ENCODE measurements at regions not wholly inside any gene's neighbourhood (a gene's known extent, or its start where the extent isn't known, plus 50 kb on each side); places are given as distances from the start of the nearest gene placed in this dataset.

DNA sequence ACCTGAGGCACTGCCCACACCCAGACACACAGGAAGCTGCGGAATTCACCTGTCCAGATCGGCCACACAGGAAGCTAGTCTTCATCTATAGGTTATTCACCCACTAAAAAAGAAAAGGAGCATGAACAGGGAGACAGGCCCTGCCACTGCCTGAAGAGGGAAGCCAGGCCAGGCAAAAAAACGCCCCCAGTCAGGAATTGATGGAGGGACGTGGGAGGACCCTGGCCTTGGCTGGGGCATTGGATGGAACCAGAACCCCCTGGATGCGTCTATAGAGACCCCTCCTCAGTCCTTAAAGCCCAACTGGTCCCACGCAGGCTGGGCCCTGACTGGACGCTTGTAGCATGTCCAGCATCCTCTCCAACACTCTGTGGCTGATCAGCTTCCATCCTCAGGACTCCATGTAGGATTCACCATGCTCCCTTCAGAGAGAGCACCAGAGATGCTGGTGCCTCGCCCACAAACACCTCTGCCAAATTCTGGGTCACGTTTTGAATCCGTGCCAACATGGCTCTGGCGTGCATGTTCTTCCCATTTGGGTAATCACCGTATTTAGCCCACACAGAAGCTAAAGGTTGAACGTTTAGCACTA is 259.3 kb upstream of the TCERG1L start:
- TF ChIP-seq SMARCA5 (IDR thresholded peaks at IDR 0.05) (no peak), BMI1 (IDR thresholded peaks at IDR 0.05; ENCODE audit: borderline replicate concordance) (no peak), RUNX3 (IDR thresholded peaks at IDR 0.05; ENCODE audit: low read length) (no peak), RBBP5 (conservative IDR thresholded peaks at IDR 0.05) (no peak), ASH2L (IDR thresholded peaks at IDR 0.05; ENCODE audit: borderline replicate concordance, low read depth) (no peak)
- TF ChIP-seq, protein P1, sequence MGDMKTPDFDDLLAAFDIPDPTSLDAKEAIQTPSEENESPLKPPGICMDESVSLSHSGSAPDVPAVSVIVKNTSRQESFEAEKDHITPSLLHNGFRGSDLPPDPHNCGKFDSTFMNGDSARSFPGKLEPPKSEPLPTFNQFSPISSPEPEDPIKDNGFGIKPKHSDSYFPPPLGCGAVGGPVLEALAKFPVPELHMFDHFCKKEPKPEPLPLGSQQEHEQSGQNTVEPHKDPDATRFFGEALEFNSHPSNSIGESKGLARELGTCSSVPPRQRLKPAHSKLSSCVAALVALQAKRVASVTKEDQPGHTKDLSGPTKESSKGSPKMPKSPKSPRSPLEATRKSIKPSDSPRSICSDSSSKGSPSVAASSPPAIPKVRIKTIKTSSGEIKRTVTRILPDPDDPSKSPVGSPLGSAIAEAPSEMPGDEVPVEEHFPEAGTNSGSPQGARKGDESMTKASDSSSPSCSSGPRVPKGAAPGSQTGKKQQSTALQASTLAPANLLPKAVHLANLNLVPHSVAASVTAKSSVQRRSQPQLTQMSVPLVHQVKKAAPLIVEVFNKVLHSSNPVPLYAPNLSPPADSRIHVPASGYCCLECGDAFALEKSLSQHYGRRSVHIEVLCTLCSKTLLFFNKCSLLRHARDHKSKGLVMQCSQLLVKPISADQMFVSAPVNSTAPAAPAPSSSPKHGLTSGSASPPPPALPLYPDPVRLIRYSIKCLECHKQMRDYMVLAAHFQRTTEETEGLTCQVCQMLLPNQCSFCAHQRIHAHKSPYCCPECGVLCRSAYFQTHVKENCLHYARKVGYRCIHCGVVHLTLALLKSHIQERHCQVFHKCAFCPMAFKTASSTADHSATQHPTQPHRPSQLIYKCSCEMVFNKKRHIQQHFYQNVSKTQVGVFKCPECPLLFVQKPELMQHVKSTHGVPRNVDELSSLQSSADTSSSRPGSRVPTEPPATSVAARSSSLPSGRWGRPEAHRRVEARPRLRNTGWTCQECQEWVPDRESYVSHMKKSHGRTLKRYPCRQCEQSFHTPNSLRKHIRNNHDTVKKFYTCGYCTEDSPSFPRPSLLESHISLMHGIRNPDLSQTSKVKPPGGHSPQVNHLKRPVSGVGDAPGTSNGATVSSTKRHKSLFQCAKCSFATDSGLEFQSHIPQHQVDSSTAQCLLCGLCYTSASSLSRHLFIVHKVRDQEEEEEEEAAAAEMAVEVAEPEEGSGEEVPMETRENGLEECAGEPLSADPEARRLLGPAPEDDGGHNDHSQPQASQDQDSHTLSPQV (IDR thresholded peaks at IDR 0.05): no peak
- TF ChIP-seq, protein P2, sequence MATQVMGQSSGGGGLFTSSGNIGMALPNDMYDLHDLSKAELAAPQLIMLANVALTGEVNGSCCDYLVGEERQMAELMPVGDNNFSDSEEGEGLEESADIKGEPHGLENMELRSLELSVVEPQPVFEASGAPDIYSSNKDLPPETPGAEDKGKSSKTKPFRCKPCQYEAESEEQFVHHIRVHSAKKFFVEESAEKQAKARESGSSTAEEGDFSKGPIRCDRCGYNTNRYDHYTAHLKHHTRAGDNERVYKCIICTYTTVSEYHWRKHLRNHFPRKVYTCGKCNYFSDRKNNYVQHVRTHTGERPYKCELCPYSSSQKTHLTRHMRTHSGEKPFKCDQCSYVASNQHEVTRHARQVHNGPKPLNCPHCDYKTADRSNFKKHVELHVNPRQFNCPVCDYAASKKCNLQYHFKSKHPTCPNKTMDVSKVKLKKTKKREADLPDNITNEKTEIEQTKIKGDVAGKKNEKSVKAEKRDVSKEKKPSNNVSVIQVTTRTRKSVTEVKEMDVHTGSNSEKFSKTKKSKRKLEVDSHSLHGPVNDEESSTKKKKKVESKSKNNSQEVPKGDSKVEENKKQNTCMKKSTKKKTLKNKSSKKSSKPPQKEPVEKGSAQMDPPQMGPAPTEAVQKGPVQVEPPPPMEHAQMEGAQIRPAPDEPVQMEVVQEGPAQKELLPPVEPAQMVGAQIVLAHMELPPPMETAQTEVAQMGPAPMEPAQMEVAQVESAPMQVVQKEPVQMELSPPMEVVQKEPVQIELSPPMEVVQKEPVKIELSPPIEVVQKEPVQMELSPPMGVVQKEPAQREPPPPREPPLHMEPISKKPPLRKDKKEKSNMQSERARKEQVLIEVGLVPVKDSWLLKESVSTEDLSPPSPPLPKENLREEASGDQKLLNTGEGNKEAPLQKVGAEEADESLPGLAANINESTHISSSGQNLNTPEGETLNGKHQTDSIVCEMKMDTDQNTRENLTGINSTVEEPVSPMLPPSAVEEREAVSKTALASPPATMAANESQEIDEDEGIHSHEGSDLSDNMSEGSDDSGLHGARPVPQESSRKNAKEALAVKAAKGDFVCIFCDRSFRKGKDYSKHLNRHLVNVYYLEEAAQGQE (IDR thresholded peaks at IDR 0.05; ENCODE audit: low read depth, low read length): no peak
- TF ChIP-seq, protein P3, sequence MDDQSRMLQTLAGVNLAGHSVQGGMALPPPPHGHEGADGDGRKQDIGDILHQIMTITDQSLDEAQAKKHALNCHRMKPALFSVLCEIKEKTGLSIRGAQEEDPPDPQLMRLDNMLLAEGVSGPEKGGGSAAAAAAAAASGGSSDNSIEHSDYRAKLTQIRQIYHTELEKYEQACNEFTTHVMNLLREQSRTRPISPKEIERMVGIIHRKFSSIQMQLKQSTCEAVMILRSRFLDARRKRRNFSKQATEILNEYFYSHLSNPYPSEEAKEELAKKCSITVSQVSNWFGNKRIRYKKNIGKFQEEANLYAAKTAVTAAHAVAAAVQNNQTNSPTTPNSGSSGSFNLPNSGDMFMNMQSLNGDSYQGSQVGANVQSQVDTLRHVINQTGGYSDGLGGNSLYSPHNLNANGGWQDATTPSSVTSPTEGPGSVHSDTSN (IDR thresholded peaks at IDR 0.05; ENCODE audit: insufficient replicate concordance, low read depth, low read length): no peak
- TF ChIP-seq, protein P4, sequence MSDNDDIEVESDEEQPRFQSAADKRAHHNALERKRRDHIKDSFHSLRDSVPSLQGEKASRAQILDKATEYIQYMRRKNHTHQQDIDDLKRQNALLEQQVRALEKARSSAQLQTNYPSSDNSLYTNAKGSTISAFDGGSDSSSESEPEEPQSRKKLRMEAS (IDR thresholded peaks at IDR 0.05; ENCODE audit: low read depth, low read length): no peak
- no TSS peak for BruUV-seq (replicated peaks)
- H3K27ac ChIP-seq (ENCODE audit: control insufficient read depth, insufficient read depth): no peak overlapping the region
- H3K4me2 ChIP-seq (ENCODE audit: control insufficient read depth, insufficient read depth): no peak overlapping the region
- FAIRE-seq (no peak), ATAC-seq (no peak), DNase-seq (ENCODE audit: low read depth, low spot score) (no peak)
- H3K9ac ChIP-seq (ENCODE audit: control insufficient read depth, insufficient read depth, low read length): no peak overlapping the region
- H3K4me3 ChIP-seq: no peak overlapping the region
- CTCF ChIA-PET: no interaction called here
- 12% methylated on average over 13 of the region's 13 CpGs for WGBS (ENCODE audit: insufficient coverage, insufficient replicate concordance, low lambda C conversion rate, missing lambda C conversion rate)
- POLR2A ChIA-PET: no interaction called here
- H3K36me3 ChIP-seq (ENCODE audit: control insufficient read depth in 2 of 2, insufficient read depth in 2 of 2, low read length in 1 of 2): no peaks in the 10 kb centered on the region
- RAD21 ChIA-PET (ENCODE audit: unreplicated experiment): no interaction called here
- no peaks in the 10 kb centered on the region for H3K9me3 ChIP-seq (replicated peaks; ENCODE audit: control insufficient read depth, insufficient read depth, low read length)
- SMC1A ChIA-PET (ENCODE audit: uncharacterized antibody, unreplicated experiment): no interaction called here
- intact Hi-C loops (cut with micrococcal nuclease; ENCODE audit: unreplicated experiment) (no loop called here), in situ Hi-C loops (cut with MboI) (no loop called here)
- no peaks in the 10 kb centered on the region for H3K4me1 ChIP-seq (ENCODE audit: control insufficient read depth, insufficient read depth, low read length)
- no peaks in the 10 kb centered on the region for H3K79me2 ChIP-seq (ENCODE audit: control insufficient read depth, insufficient read depth, low read length)
- no peaks in the 10 kb centered on the region for H3K27me3 ChIP-seq (replicated peaks in 1 of 2; ENCODE audit: control insufficient read depth in 2 of 2, insufficient read depth in 2 of 2, low read length in 1 of 2)
- H2AFZ ChIP-seq (ENCODE audit: control insufficient read depth, low read depth, low read length): no peak overlapping the region
- no peaks in the 10 kb centered on the region for H4K20me1 ChIP-seq (ENCODE audit: control insufficient read depth, insufficient read depth)
